ENCODE measurements at regions not wholly inside any gene's neighbourhood (a gene's known extent, or its start where the extent isn't known, plus 50 kb on each side); places are given as distances from the start of the nearest gene placed in this dataset.
A peak's percentile ranks its signal among the peaks of the same experiment; 100 is the strongest.

DNA sequence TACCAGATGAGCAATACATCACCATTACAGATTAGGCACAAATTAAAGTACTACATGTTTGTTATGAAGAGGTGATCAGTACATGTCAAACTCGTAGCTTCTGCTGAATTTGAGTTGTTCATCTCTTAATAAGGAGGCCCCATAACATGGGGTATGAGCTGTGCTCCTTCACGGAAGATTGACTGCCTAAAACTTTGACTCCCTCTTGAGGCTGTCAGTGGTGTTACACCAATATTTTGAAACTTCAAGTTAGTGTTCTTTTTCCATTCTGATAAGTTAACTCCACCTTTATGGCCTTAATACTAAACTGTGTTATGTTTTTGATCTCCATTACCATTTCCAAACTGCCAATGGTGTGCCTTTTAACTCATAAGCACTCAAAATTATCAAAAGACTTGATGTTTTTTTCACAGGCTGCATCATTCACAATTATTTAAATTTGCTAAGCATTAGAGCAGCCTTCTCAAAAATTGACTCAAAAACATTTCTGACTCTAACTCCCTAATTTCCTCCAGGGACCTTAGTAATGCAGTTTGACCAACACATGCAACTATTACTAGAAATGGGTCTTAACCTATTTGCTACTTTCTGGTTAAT is 1591.5 kb downstream of the PCDH9 start:
- TF ChIP-seq, protein P1, sequence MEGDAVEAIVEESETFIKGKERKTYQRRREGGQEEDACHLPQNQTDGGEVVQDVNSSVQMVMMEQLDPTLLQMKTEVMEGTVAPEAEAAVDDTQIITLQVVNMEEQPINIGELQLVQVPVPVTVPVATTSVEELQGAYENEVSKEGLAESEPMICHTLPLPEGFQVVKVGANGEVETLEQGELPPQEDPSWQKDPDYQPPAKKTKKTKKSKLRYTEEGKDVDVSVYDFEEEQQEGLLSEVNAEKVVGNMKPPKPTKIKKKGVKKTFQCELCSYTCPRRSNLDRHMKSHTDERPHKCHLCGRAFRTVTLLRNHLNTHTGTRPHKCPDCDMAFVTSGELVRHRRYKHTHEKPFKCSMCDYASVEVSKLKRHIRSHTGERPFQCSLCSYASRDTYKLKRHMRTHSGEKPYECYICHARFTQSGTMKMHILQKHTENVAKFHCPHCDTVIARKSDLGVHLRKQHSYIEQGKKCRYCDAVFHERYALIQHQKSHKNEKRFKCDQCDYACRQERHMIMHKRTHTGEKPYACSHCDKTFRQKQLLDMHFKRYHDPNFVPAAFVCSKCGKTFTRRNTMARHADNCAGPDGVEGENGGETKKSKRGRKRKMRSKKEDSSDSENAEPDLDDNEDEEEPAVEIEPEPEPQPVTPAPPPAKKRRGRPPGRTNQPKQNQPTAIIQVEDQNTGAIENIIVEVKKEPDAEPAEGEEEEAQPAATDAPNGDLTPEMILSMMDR (IDR thresholded peaks at IDR 0.05; ENCODE audit: insufficient read depth, low read length, poor library complexity, severe bottlenecking), result peak; percentile 62
- no peak for TF ChIP-seq EZH2phosphoT487 (conservative IDR thresholded peaks at IDR 0.05; ENCODE audit: low read length)

All from SU-DHL-6 (cell line).